SU-DHL-6 (cell line): ENCODE measurements at regions not wholly inside any gene's neighbourhood (a gene's known extent, or its start where the extent isn't known, plus 50 kb on each side); places are given as distances from the start of the nearest gene placed in this dataset.

Experiments used
- H2AFZ ChIP-seq: fragments of 200-600 bp; sonication (generic); 2 replicates; pipeline ENCODE4 v1.6.1; 2014; ENCODE audit warnings: low read depth, mild to moderate bottlenecking, moderate library complexity, mixed read lengths, antibody characterized with exemption, low read length; ENCODE audit not compliant: severe bottlenecking
- H3F3A ChIP-seq: fragments of 200-600 bp; shearing (Covaris generic); 2 replicates; pipeline ENCODE4 v1.6.0; 2016; ENCODE audit warnings: antibody characterized with exemption, mild to moderate bottlenecking; ENCODE audit not compliant: insufficient read depth
- H3K27ac ChIP-seq: fragments of 200-600 bp; sonication (generic); 2 replicates; pipeline ENCODE4 v1.5.1; 2016; ENCODE audit warnings: low read depth, mild to moderate bottlenecking, low read length, moderate library complexity, mixed read lengths
- H3K27me3 ChIP-seq: fragments of 200-600 bp; sonication (generic), shearing (Covaris generic); 2 replicates; pipeline ENCODE4 v1.6.0; 2014; ENCODE audit warnings: mild to moderate bottlenecking, low read length
- H3K36me3 ChIP-seq: fragments of 200-600 bp; sonication (generic); 2 replicates; pipeline ENCODE4 v1.6.1; 2014; ENCODE audit warnings: mild to moderate bottlenecking, low read length, mixed read lengths
- H3K4me2 ChIP-seq: fragments of 300-600, 200-600 bp; shearing (Covaris generic), sonication (generic); 2 replicates; pipeline ENCODE4 v1.6.0; 2014; ENCODE audit warnings: low read length, low read depth, mild to moderate bottlenecking; ENCODE audit not compliant: poor library complexity, severe bottlenecking
- H3K4me3 ChIP-seq: fragments of 200-600 bp; sonication (generic); 2 replicates; pipeline ENCODE4 v1.5.1; 2014; ENCODE audit warnings: antibody characterized with exemption, low read length, mild to moderate bottlenecking, mixed read lengths; ENCODE audit not compliant: insufficient read depth, poor library complexity, severe bottlenecking
- H3K79me2 ChIP-seq: fragments of 200-600 bp; sonication (generic); 2 replicates; pipeline ENCODE4 v1.6.1; 2014; ENCODE audit warnings: mild to moderate bottlenecking, low read length, moderate library complexity; ENCODE audit not compliant: insufficient read depth
- H3K9ac ChIP-seq: fragments of 200-600 bp; sonication (generic); 2 replicates; pipeline ENCODE4 v1.7.0; 2014; ENCODE audit warnings: mild to moderate bottlenecking, low read length
- H3K9me2 ChIP-seq: fragments of 200-600 bp; sonication (generic); replicated peaks from 2 replicates; pipeline ENCODE4 v1.6.1; 2014; ENCODE audit warnings: low read length; ENCODE audit not compliant: insufficient read depth
- H3K9me3 ChIP-seq: fragments of 200-600 bp; sonication (generic); 2 replicates; pipeline ENCODE4 v1.6.1; 2014; ENCODE audit warnings: low read length, mixed read lengths; ENCODE audit not compliant: insufficient read depth
- H4K20me1 ChIP-seq: fragments of 200-600 bp; sonication (generic); 2 replicates; pipeline ENCODE4 v1.6.1; 2014; ENCODE audit warnings: low read depth, mild to moderate bottlenecking, antibody characterized with exemption, low read length, moderate library complexity, mixed read lengths
- CTCF ChIP-seq: fragments of 200-600 bp; sonication (generic); IDR thresholded peaks from one replicate; pipeline ENCODE4 v1.5.1; 2017; ENCODE audit warnings: antibody characterized with exemption, mild to moderate bottlenecking, low read length, moderate library complexity; ENCODE audit not compliant: insufficient read depth, poor library complexity, severe bottlenecking
- EZH2phosphoT487 ChIP-seq: fragments of 200-600 bp; sonication (generic), shearing (Covaris generic); conservative IDR thresholded peaks from 2 replicates; pipeline ENCODE4 v1.6.1; 2018; ENCODE audit warnings: mild to moderate bottlenecking, antibody characterized with exemption, low read length, moderate library complexity, mixed read lengths

GRCh38 chr2:185531721-185532120, 206.9 kb upstream of the FSIP2 start:
- no peak overlapping the region for H3K9ac ChIP-seq

GRCh38 chr2:185537689-185538088, 200.9 kb upstream of the FSIP2 start:
- Histone ChIP-seq H3K4me2 (no peak overlapping the region), H3K27ac (no peak overlapping the region), H4K20me1 (no peaks in the 10 kb centered on the region), H3K4me3 (no peak overlapping the region), H3K36me3 (no peaks in the 10 kb centered on the region), H3K9ac (no peak overlapping the region), H3K27me3 (no peaks in the 10 kb centered on the region), H3K79me2 (no peaks in the 10 kb centered on the region), H2AFZ (no peak overlapping the region), H3F3A (no peaks in the 10 kb centered on the region), H3K9me3 (no peaks in the 10 kb centered on the region), H3K9me2 (no peaks in the 10 kb centered on the region)
- TF ChIP-seq EZH2phosphoT487 (no peak), CTCF (no peak)

More at GRCh38 chr2:185531721-185532120, 206.9 kb upstream of the FSIP2 start:
- Histone ChIP-seq H3K4me2 (no peak overlapping the region), H3K9me3 (no peaks in the 10 kb centered on the region), H3F3A (no peaks in the 10 kb centered on the region), H3K27ac (no peak overlapping the region), H4K20me1 (no peaks in the 10 kb centered on the region), H3K79me2 (no peaks in the 10 kb centered on the region), H2AFZ (peak overlapping the region; percentile 7), H3K36me3 (no peaks in the 10 kb centered on the region), H3K4me3 (no peak overlapping the region), H3K27me3 (no peaks in the 10 kb centered on the region), H3K9me2 (no peaks in the 10 kb centered on the region)
- TF ChIP-seq CTCF (no peak), EZH2phosphoT487 (no peak)

DNA sequence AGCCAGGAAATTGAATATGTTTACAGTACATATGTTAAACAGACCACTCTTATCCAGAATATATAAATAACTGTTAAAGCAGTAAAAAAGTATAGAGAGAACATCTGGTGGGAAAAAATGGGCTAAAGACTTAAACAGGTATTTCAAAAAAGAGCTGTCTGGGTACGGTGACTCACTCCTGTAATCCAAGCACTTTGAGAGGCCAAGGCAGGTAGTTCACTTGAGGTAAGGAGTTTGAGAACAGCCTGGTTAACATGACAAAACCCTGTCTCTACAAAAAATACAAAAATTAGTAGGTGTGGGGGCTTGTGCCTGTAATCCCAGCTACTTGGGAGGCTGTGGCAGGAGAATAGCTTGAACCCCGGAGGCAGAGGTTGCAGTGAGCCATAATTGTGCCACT, 171.4 kb upstream of the FSIP2 start:
- H3K27ac ChIP-seq: no peak overlapping the region
- no peak overlapping the region for H3K9ac ChIP-seq
- no peak overlapping the region for H3K4me3 ChIP-seq
- no peaks in the 10 kb centered on the region for H3K27me3 ChIP-seq
- H3K9me2 ChIP-seq: no peaks in the 10 kb centered on the region
- no peaks in the 10 kb centered on the region for H3F3A ChIP-seq
- H3K9me3 ChIP-seq: 0 out of 2 replicates have a peak, but pooled peaks cover 6% of the 10 kb centered on the region
- TF ChIP-seq CTCF (no peak), EZH2phosphoT487 (no peak)
- H4K20me1 ChIP-seq: no peaks in the 10 kb centered on the region
- H2AFZ ChIP-seq: no peak overlapping the region
- no peak overlapping the region for H3K4me2 ChIP-seq
- H3K79me2 ChIP-seq: no peaks in the 10 kb centered on the region
- no peaks in the 10 kb centered on the region for H3K36me3 ChIP-seq

- no peak for TF ChIP-seq EZH2phosphoT487
- no peak for TF ChIP-seq CTCF
Observed at GRCh38 chr2:185567940-185568339, 170.7 kb upstream of the FSIP2 start.

More at GRCh38 chr2:185567940-185568339, 170.7 kb upstream of the FSIP2 start:
- Histone ChIP-seq H3K27me3 (no peaks in the 10 kb centered on the region), H3K9me2 (no peaks in the 10 kb centered on the region), H3K4me2 (no peak overlapping the region), H3K27ac (no peak overlapping the region), H3K9me3 (0 out of 2 replicates have a peak, but pooled peaks cover 6% of the 10 kb centered on the region), H4K20me1 (no peaks in the 10 kb centered on the region), H3K36me3 (no peaks in the 10 kb centered on the region), H3K79me2 (no peaks in the 10 kb centered on the region), H3K4me3 (no peak overlapping the region), H2AFZ (peak overlapping the region; percentile 37), H3K9ac (no peak overlapping the region), H3F3A (no peaks in the 10 kb centered on the region)
